Upper lobe of left lung (tissue), 4 donors: ENCODE measurements at regions not wholly inside any gene's neighbourhood (a gene's known extent, or its start where the extent isn't known, plus 50 kb on each side); places are given as distances from the start of the nearest gene placed in this dataset.

Experiments used
- CTCF ChIP-seq, 6 experiments: fragments of 450-650 bp in 4 of 6; fragments of 200-600 bp in 2 of 6; sonication (generic) in 2 of 6; IDR thresholded peaks; one replicate each; pipeline ENCODE4 v1.5.1; 2016 to 2019; ENCODE audit warnings: antibody characterized with exemption in 6 of 6
- POLR2A ChIP-seq, 4 donors: fragments of 450-650 bp; IDR thresholded peaks; one replicate each; pipeline ENCODE4 v1.5.1; 2016 to 2017; ENCODE audit warnings: antibody characterized with exemption in 4 of 4, mild to moderate bottlenecking in 2 of 4

GRCh38 chr13:21938636-21939035 lies 267.8 kb downstream of the FGF9 start:
- TF ChIP-seq POLR2A (IDR thresholded peaks at IDR 0.05) (no peak), CTCF (IDR thresholded peaks at IDR 0.05) (no peak)
